ENCODE measurements at regions not wholly inside any gene's neighbourhood (a gene's known extent, or its start where the extent isn't known, plus 50 kb on each side); places are given as distances from the start of the nearest gene placed in this dataset.
"Not testable (repeated sequence)": the region's sequence is repeated elsewhere in the genome, so short reads cannot be mapped to it uniquely, and the experiment has no call there.

- FAIRE-seq = no peak
Observed at GRCh38 chr6:14542670-14543366, 425.2 kb downstream of the CD83 start.

GRCh38 chr6:14543971-14544585 lies 426.5 kb downstream of the CD83 start:
- FAIRE-seq = no peak

- no peak for FAIRE-seq
Observed at GRCh38 chr6:14544666-14545065, 427.1 kb downstream of the CD83 start.

GRCh38 chr6:14545496-14545895 lies 427.9 kb downstream of the CD83 start:
- FAIRE-seq = no peak

- no peak for FAIRE-seq
Observed at GRCh38 chr6:14546036-14546435, 428.5 kb downstream of the CD83 start.

DNA sequence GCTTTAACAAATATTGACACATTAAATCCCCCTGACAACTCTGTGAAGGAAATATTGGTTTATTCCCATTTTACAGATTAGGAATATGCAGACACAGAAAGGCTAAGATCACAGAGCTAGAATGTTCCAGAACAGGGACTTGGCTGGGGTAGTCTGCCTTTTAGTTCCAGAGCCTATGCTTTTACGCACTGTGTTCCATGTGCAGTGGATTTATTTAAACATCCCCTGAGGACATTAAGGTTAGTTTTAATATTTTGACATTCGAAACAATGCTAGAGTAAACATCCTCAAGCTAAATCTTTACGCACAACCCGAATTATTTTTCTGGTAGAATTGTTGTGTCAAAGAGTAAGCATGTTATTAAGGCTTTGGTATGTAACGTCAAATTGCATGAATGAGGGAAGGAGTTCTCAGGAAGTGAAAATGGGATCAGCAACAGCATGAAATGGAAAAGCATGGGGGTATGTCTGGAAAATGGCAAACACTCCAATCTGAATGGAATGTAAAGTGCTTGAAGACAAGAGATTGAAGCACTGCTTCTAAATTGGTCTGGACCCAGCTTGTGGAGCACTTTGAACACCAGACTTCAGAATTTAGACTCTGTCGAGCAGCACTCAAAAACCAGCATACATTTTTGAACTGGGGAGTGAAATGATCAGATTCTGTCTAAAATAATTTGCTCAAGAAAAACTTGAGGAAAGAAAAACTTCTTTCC lies 429.9 kb downstream of the CD83 start:
- FAIRE-seq = no peak

GRCh38 chr6:14549304-14549770 lies 431.8 kb downstream of the CD83 start:
- FAIRE-seq = no peak

GRCh38 chr6:14549871-14550270 lies 432.3 kb downstream of the CD83 start:
- no peak for FAIRE-seq

DNA sequence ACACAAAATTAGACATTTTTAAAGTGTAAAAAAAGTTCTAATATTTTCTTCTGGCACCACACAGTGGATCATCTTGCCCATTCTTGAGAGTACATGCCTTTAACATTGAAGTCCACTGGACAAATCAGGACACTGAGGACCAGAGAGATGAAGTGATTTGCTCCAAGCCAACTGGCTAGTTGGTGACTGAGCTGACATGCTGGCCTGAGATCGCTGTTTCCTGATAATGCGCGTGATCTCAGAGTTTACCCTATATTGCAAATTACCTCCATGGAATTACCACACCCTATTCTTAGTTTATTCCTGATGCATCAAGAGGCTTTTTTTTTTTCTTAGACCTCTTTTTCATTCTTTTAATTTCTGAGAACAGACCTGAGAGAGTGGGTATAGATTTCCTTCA lies 432.8 kb downstream of the CD83 start:
- FAIRE-seq = no peak

DNA sequence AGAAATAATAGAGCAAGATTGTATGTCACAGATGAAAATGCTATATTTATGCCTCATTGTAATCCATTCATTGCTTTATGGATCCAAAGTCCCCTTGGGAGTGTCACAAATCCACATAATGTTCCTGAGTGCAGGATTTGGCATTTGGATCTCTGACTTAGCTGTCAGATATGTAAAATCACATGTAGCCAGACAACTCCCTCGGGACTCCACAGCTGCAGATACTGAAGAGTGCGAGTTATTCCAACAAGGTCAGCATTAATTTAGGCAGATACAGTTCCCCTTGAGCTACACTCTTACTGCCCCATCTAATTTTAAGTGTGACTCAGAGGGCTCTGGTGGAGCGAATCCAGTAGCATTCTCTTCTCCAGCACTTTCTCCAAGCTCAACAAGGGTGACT lies 433.2 kb downstream of the CD83 start:
- FAIRE-seq = no peak

- FAIRE-seq = not testable (repeated sequence)
Observed at GRCh38 chr6:14551601-14552000, 434.0 kb downstream of the CD83 start.

DNA sequence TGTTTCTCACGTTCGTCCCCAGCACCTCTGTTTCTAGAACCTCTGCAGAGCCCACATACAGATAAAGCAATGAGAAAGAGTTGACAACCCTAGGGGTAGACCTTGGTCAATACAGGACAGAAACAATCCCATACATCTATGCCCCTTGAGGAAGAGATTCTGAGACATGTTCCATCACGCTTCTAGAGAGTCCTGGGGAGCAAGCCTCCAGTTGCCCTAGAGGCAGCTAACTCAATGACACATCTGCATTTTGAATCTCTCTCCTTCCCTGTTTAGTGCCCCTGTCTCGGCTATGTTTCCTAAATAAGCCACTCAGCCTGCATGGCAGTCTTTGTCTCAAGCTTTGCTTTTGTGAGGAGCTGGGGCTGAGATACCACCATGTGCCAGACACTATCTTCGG lies 435.3 kb downstream of the CD83 start:
- no peak for FAIRE-seq

- no peak for FAIRE-seq
Observed at GRCh38 chr6:14553515-14553914, 435.9 kb downstream of the CD83 start.

DNA sequence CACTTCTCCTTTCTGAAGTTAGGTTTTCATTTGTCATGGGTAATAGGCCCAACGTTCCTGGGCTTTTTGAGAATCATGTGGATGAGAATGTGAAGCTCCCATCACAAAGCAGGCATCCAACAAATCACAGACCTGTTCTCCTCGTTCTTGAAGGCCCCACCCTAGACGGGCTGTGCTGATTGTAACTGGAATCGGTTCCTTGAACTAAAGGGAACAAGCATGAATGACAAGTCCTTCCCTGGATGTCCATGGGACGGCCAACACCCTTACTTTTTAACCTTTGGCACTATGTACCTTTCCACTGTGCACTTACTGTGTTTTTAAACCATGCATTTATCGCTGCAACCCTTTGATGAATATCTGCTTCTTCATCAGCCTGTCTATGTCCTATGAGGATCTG lies 438.2 kb downstream of the CD83 start:
- FAIRE-seq = no peak

GRCh38 chr6:14559746-14560536 lies 442.4 kb downstream of the CD83 start:
- FAIRE-seq = no peak

DNA sequence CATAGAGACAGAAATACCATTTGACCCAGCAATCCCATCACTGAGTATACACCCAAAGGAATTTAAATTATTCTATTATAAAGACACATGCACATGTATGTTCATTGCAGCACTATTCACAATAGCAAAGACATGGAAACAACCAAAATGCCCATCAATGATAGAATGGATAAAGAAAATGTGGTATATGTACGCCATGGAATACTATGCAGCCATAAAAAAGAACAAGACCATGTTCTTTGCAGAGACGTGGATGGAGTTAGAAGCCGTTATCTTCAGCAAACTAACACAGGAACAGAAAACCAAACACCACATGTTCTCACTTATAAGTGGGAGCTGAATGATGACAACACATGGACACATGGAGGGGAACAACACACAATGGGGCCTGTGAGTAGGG lies 444.0 kb downstream of the CD83 start:
- FAIRE-seq = not testable (repeated sequence)

- FAIRE-seq = no peak
Observed at GRCh38 chr6:14567842-14568241, 450.3 kb downstream of the CD83 start.

GRCh38 chr6:14569394-14569793 lies 451.8 kb downstream of the CD83 start:
- no peak for FAIRE-seq

DNA sequence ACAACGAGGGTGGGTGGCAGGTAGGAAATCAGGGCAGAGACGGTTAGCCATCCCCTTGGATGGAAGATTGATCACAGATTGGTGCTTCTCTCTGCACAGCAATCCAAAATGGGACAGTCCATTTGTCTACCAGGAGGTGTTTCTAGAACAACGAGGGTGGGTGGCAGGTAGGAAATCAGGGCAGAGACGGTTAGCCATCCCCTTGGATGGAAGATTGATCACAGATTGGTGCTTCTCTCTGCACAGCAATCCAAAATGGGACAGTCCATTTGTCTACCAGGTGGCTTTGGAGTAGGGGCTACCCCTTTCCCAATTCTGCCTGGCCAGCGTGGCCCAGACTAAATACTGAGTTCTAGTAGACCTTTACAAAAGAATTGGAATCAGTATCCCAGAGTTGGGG lies 452.3 kb downstream of the CD83 start:
- not testable (repeated sequence) for FAIRE-seq

DNA sequence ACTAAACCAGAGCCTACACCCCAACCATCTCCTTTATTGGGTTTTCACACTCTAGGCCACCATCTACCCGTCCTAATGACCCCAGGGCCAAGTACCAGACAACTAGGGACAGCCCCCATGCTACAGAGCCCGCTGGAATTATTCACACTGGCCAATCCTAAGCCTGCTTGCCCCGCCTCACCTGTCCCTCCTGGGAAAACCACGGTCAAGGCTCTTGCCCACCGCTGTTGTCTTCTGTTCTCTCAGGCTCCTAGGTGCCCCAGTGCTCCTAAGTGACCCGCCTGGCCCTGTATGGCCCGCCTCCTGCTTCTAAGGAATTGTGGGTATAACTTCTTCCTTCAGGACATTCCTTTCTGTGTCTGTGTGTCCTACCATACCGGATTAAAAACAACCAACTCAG lies 453.4 kb downstream of the CD83 start:
- FAIRE-seq = no peak

DNA sequence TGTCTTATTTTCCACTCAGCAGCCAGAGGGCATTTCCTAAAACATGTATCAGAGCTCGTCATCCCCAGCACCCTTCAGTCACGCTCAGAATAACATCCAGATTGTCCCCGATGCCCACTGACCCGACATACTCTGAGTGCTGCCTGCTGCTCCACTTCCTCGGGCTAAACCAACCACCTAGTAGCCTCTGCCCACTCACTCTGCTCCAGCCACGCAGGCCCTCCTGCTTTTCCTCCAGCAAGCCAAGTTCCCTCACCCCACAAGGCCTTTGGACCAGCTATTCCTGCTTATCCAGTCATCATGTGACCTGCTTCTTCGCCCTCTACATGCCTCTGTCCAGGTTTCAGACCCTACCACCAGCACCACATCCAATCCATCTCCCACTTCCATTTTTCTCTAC lies 454.2 kb downstream of the CD83 start:
- no peak for FAIRE-seq

DNA sequence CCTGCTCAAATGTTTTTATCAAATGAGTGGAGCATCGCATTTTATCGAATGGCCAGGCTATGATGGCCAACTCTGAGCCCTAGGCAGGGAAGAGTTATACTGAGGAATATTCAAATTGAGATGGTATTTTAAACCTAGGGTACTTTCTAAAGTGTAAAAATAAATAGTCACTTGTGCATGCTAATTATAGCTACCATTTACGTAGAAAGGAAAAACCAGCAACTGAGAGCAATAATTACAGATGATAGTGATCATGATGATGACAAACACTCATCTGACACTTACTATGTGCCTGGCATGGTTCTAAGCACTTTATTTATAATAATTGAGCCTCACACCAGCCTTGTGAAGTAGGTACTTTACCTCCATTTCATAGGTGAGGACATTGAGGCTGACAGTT lies 455.7 kb downstream of the CD83 start:
- FAIRE-seq = no peak

DNA sequence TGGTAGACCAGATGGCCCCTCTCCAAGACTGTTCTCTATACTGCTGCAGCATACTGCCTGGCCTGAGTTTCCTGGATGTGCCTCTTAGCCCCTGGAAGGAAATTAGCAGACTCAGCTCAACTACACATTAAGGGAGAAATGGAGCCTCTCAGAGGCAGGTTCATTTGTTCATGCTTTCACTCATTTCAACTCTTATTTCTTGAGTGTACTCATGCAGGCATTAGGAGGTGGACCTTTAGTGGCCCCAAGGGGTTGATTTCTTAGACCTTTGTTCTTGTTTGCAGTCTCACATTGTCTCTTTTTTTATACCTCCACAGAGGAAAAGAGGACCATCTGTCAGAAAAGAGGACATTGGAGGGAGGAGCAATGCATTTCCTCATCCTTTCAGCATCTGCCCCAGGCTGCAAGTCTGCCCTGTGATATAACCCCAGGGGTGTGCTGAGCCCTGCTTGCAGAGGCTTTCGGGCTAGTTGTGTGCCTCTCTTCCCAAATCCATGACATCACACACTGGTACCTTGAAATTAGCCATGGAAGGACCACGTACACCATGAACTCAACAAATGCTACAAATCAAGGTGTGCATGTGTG lies 456.2 kb downstream of the CD83 start:
- FAIRE-seq = no peak
